Gastrocnemius medialis (tissue), 4 donors: ENCODE measurements at regions not wholly inside any gene's neighbourhood (a gene's known extent, or its start where the extent isn't known, plus 50 kb on each side); places are given as distances from the start of the nearest gene placed in this dataset.

Source experiments
- ATAC-seq, 2 donors: fragments of 150-250 bp; one replicate each; pipeline ENCODE4 v1.9.1; 2016
- DNase-seq, 2 donors: peaks; one replicate each; pipeline ENCODE4 v3.0.0-alpha.2; 2019
- H3K27ac ChIP-seq, 4 donors: fragments of 200-600 bp; sonication (generic); 1 replicate in 1 of 4; 2 replicates in 3 of 4; pipeline ENCODE4 v1.5.1; 2016 to 2018; ENCODE audit warnings: mild to moderate bottlenecking in 2 of 4, moderate library complexity in 1 of 4
- H3K27me3 ChIP-seq, 3 donors: fragments of 200-600 bp; sonication (generic) in 2 of 3; 1 replicate in 1 of 3; 2 replicates in 2 of 3; pipeline versions ENCODE4 v1.5.1 to v1.6.0; 2016 to 2019; ENCODE audit warnings: mild to moderate bottlenecking in 1 of 3, moderate library complexity in 1 of 3
- H3K36me3 ChIP-seq, 2 donors: fragments of 200-600 bp; sonication (generic) in 1 of 2; one replicate each; pipeline ENCODE4 v1.5.1; 2017 to 2018
- H3K4me1 ChIP-seq, 2 donors: fragments of 200-600 bp; sonication (generic) in 1 of 2; one replicate each; pipeline ENCODE4 v1.5.1; 2016 to 2017; ENCODE audit warnings: mild to moderate bottlenecking in 2 of 2
- H3K4me3 ChIP-seq, 4 donors: fragments of 200-600 bp; sonication (generic) in 3 of 4; 1 replicate in 1 of 4; 2 replicates in 3 of 4; pipeline ENCODE4 v1.5.1; 2016 to 2019; ENCODE audit warnings: mild to moderate bottlenecking in 2 of 4
- H3K9me3 ChIP-seq, 3 donors: fragments of 200-600 bp; sonication (generic) in 2 of 3; 1 replicate in 1 of 3; 2 replicates in 2 of 3; pipeline ENCODE4 v1.5.1; 2016 to 2019
- POLR2A ChIP-seq, 2 donors: fragments of 450-650 bp; IDR thresholded peaks; one replicate each; pipeline ENCODE4 v1.6.1; 2017; ENCODE audit warnings: antibody characterized with exemption in 2 of 2, mild to moderate bottlenecking in 2 of 2, moderate library complexity in 2 of 2
- in situ Hi-C, 4 donors: fragments of 200-750 bp; cut with MboI; loops; one replicate each; pipeline versions ENCODE4 v1.15.0 to v1.8.0; 2017; ENCODE audit warnings: low sequenced_read_pairs in 4 of 4
- intact Hi-C: fragments of 100-400 bp; cut with DNase I; formaldehyde crosslinking; loops from one replicate; pipeline ENCODE4 v1.15.1; 2023; ENCODE audit warnings: low total_unique reads
- TF ChIP-seq, protein P1 (sequence below), 5 experiments: fragments of 450-650 bp in 3 of 5; fragments of 200-600 bp in 2 of 5; sonication (generic) in 2 of 5; IDR thresholded peaks in 4 of 5; conservative IDR thresholded peaks in 1 of 5; 1 replicate in 4 of 5; 2 replicates in 1 of 5; pipeline ENCODE4 v1.5.1; 2016 to 2019; ENCODE audit warnings: antibody characterized with exemption in 5 of 5, mild to moderate bottlenecking in 3 of 5, moderate library complexity in 3 of 5

DNA sequence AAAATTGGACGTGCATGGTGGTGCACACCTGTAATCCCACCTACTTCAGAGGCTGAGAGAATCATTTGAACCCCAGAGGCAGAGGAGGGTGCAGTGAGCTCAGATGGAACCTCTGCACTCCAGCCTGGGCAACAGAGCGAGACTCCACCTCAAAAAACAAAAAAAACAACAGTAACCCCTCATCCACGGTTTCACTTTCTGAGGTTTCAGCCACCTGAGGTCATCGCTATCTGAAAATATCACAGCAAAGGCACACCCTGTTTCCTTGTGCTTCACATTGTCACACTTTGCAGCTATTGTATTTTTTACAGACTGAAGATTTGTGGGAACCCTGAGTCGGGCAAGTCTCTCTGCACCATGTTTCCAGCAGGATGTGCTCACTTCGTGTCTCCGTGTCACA is 54.1 kb upstream of the FOXQ1 start:
- no peaks in the 10 kb centered on the region for H3K4me1 ChIP-seq
- H3K27me3 ChIP-seq = no peaks in the 10 kb centered on the region
- no peaks in the 10 kb centered on the region for H3K9me3 ChIP-seq
- no peak for DNase-seq
- no peaks in the 10 kb centered on the region for H3K36me3 ChIP-seq
- no peak for TF ChIP-seq POLR2A (IDR thresholded peaks at IDR 0.05)
- TF ChIP-seq, protein P1, sequence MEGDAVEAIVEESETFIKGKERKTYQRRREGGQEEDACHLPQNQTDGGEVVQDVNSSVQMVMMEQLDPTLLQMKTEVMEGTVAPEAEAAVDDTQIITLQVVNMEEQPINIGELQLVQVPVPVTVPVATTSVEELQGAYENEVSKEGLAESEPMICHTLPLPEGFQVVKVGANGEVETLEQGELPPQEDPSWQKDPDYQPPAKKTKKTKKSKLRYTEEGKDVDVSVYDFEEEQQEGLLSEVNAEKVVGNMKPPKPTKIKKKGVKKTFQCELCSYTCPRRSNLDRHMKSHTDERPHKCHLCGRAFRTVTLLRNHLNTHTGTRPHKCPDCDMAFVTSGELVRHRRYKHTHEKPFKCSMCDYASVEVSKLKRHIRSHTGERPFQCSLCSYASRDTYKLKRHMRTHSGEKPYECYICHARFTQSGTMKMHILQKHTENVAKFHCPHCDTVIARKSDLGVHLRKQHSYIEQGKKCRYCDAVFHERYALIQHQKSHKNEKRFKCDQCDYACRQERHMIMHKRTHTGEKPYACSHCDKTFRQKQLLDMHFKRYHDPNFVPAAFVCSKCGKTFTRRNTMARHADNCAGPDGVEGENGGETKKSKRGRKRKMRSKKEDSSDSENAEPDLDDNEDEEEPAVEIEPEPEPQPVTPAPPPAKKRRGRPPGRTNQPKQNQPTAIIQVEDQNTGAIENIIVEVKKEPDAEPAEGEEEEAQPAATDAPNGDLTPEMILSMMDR (IDR thresholded peaks at IDR 0.05 in 4 of 5, conservative IDR thresholded peaks at IDR 0.05 in 1 of 5) = no peak
- no peak overlapping the region for H3K27ac ChIP-seq
- no peak for ATAC-seq
- intact Hi-C loops = no loop called here
- in situ Hi-C loops = no loop called here
- no peak overlapping the region for H3K4me3 ChIP-seq

- H3K9me3 ChIP-seq = no peaks in the 10 kb centered on the region
- no peak overlapping the region for H3K4me3 ChIP-seq
- H3K4me1 ChIP-seq = no peaks in the 10 kb centered on the region
- H3K27me3 ChIP-seq = no peaks in the 10 kb centered on the region
- ATAC-seq (no peak), DNase-seq (no peak)
- no peak overlapping the region for H3K27ac ChIP-seq
- TF ChIP-seq, protein P1 (IDR thresholded peaks at IDR 0.05 in 4 of 5, conservative IDR thresholded peaks at IDR 0.05 in 1 of 5) = no peak
- no peak for TF ChIP-seq POLR2A (IDR thresholded peaks at IDR 0.05)
- H3K36me3 ChIP-seq = no peaks in the 10 kb centered on the region
- intact Hi-C loops = no loop called here
- in situ Hi-C loops = no loop called here
These were observed 55.4 kb upstream of the FOXQ1 start for GRCh38 chr6:1256435-1257008.

DNA sequence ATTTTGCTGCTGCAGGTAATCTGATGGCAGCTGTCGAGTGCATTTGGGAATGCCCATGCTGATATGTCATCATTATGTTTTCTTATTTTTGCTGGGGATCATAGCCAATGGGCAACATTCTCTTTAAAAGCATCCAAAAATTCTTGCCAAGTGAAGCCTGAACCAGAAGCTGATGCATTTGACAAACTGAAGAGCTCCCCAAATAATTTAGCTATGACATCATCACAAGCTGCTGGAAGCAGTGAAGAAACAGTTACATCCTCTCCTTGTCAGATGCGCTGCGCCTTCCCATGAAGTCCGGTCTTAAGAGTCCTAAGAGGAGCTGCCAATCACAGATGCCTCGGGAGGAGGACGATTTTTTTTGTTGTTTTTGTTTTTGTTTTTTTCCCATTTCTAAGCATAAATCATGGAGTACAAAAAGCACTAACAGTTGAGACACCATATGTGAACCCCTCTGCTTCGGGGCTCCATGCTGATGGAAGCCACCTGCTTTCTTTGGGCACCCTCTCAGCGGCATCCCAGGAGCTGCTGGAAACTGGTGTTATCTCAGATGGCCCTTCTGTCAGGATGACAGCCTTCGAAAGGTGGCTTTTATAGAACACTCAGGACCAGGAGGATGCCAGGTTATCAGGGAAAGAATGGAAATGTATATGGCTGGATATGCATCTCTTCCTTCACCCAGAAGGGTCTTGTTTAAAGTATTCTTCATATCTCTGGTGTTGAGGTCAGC is 56.1 kb upstream of the FOXQ1 start:
- no peak overlapping the region for H3K27ac ChIP-seq
- H3K9me3 ChIP-seq = no peaks in the 10 kb centered on the region
- in situ Hi-C loops (no loop called here), intact Hi-C loops (no loop called here)
- H3K4me1 ChIP-seq = no peaks in the 10 kb centered on the region
- no peak for ATAC-seq
- no peaks in the 10 kb centered on the region for H3K27me3 ChIP-seq
- no peak for DNase-seq
- TF ChIP-seq, protein P1 (IDR thresholded peaks at IDR 0.05 in 4 of 5, conservative IDR thresholded peaks at IDR 0.05 in 1 of 5) = no peak
- TF ChIP-seq POLR2A (IDR thresholded peaks at IDR 0.05) = no peak
- no peaks in the 10 kb centered on the region for H3K36me3 ChIP-seq
- no peak overlapping the region for H3K4me3 ChIP-seq

GRCh38 chr6:1254326-1254725 is 57.6 kb upstream of the FOXQ1 start:
- Histone ChIP-seq H3K9me3 (no peaks in the 10 kb centered on the region), H3K4me3 (no peak overlapping the region), H3K27me3 (no peaks in the 10 kb centered on the region), H3K4me1 (no peaks in the 10 kb centered on the region), H3K36me3 (no peaks in the 10 kb centered on the region), H3K27ac (no peak overlapping the region)
- in situ Hi-C loops = no loop called here
- DNase-seq = no peak
- intact Hi-C loops = no loop called here
- no peak for ATAC-seq
- TF ChIP-seq POLR2A (IDR thresholded peaks at IDR 0.05) = no peak
- TF ChIP-seq, protein P1 (IDR thresholded peaks at IDR 0.05 in 4 of 5, conservative IDR thresholded peaks at IDR 0.05 in 1 of 5) = no peak
